DND-41 (cell line): ENCODE measurements at regions not wholly inside any gene's neighbourhood (a gene's known extent, or its start where the extent isn't known, plus 50 kb on each side); places are given as distances from the start of the nearest gene placed in this dataset.
"Not testable (repeated sequence)": the region's sequence is repeated elsewhere in the genome, so short reads cannot be mapped to it uniquely, and the experiment has no call there.

Experiments used
- ATAC-seq: fragments of 200-7000 bp; cut with Tn5 transposase; 3 replicates; pipeline ENCODE4 v1.9.1; 2021; ENCODE audit warnings: low read depth; ENCODE audit not compliant: insufficient read depth
- DNase-seq: peaks from one replicate; pipeline ENCODE4 v3.0.0-alpha.2; 2020
- H2AFZ ChIP-seq: 2 replicates; pipeline ENCODE4 v1.6.0; 2012; ENCODE audit warnings: low read depth, low read length
- H3K27ac ChIP-seq: 2 replicates; pipeline ENCODE4 v1.5.1; 2012; ENCODE audit warnings: low read length, inconsistent platforms
- H3K27me3 ChIP-seq: fragments of 200-600 bp; sonication (generic); 2 replicates; pipeline ENCODE4 v1.6.0; 2012; ENCODE audit warnings: low read length, mild to moderate bottlenecking, inconsistent platforms; ENCODE audit not compliant: insufficient read depth, poor library complexity
- H3K36me3 ChIP-seq: 2 replicates; pipeline ENCODE4 v1.5.1; 2012; ENCODE audit warnings: low read length, inconsistent platforms; ENCODE audit not compliant: insufficient read depth
- H3K4me1 ChIP-seq: 2 replicates; pipeline ENCODE4 v1.5.1; 2012; ENCODE audit warnings: mild to moderate bottlenecking, low read length; ENCODE audit not compliant: insufficient read depth
- H3K4me2 ChIP-seq: 2 replicates; pipeline ENCODE4 v1.6.0; 2012; ENCODE audit warnings: mild to moderate bottlenecking, moderate library complexity, low read length, inconsistent platforms; ENCODE audit not compliant: insufficient read depth
- H3K4me3 ChIP-seq, 2 experiments: fragments of 200-600 bp in 1 of 2; shearing (Covaris generic) in 1 of 2; 2 replicates each; pipeline ENCODE4 v1.5.1; 2012 to 2016; ENCODE audit warnings: inconsistent platforms in 2 of 2, low read length in 2 of 2, mild to moderate bottlenecking in 2 of 2, low read depth in 1 of 2, moderate library complexity in 1 of 2
- H3K79me2 ChIP-seq: 2 replicates; pipeline ENCODE4 v1.6.0; 2012; ENCODE audit warnings: low read length, inconsistent platforms; ENCODE audit not compliant: insufficient read depth
- H3K9ac ChIP-seq: 2 replicates; pipeline ENCODE4 v1.6.0; 2012; ENCODE audit warnings: low read depth, mild to moderate bottlenecking, inconsistent platforms, low read length, moderate library complexity
- H3K9me3 ChIP-seq: 2 replicates; pipeline ENCODE4 v1.5.1; 2012; ENCODE audit warnings: low read length, moderate library complexity, mild to moderate bottlenecking, inconsistent platforms; ENCODE audit not compliant: insufficient read depth, severe bottlenecking
- H4K20me1 ChIP-seq: 2 replicates; pipeline ENCODE4 v1.6.0; 2012; ENCODE audit warnings: low read length; ENCODE audit not compliant: insufficient read depth

GRCh38 chr2:87075054-87075790 lies 53.6 kb upstream of the PLGLB1 start:
- not testable (repeated sequence) for H3K36me3 ChIP-seq, H3K9me3 ChIP-seq, H3K4me1 ChIP-seq, H3K27me3 ChIP-seq, H4K20me1 ChIP-seq
- Histone ChIP-seq H3K27ac (peak overlapping the region; percentile 71), H3K79me2 (peaks cover 33% of the 10 kb centered on the region), H3K4me3 (peak overlapping the region; percentile 72 to 77), H3K9ac (peak overlapping the region; percentile 67), H3K4me2 (peak overlapping the region; percentile 71), H2AFZ (peak overlapping the region; percentile 52; the same call in 1 of the 2 replicates)
- DNase-seq (peak; percentile 64), ATAC-seq (peak; percentile 15; the same call in 2 of the 3 replicates)

- Histone ChIP-seq H3K79me2 (peaks cover 28% of the 10 kb centered on the region), H3K4me3 (peak overlapping the region; percentile 72 to 77; a peak in 3 of 4 replicates), H3K9ac (peak overlapping the region; percentile 67), H3K4me2 (peak overlapping the region; percentile 71; the same call in 1 of the 2 replicates), H3K27ac (peak overlapping the region; percentile 82), H2AFZ (peak overlapping the region; percentile 52)
- H3K4me1 ChIP-seq, H3K9me3 ChIP-seq, H3K36me3 ChIP-seq, H4K20me1 ChIP-seq, H3K27me3 ChIP-seq: not testable (repeated sequence)
- ATAC-seq (peak; percentile 17; the same call in 2 of the 3 replicates), DNase-seq (peak; percentile 66)
These were observed 54.2 kb upstream of the PLGLB1 start for GRCh38 chr2:87075791-87076252.

- H3K9me3 ChIP-seq, H3K4me1 ChIP-seq, H4K20me1 ChIP-seq, H3K36me3 ChIP-seq, H3K27me3 ChIP-seq: not testable (repeated sequence)
- peak overlapping the region; percentile 34 to 72; a peak in 3 of 4 replicates for H3K4me3 ChIP-seq
- peak overlapping the region; percentile 67 for H3K9ac ChIP-seq
- H2AFZ ChIP-seq, result peak overlapping the region; percentile 94
- peak; percentile 96 for DNase-seq
- peak; percentile 91 for ATAC-seq
- peaks cover 25% of the 10 kb centered on the region for H3K79me2 ChIP-seq
- peak overlapping the region; percentile 55 for H3K4me2 ChIP-seq
- H3K27ac ChIP-seq, result peak overlapping the region; percentile 89
These were observed 54.8 kb upstream of the PLGLB1 start for GRCh38 chr2:87076253-87077123.

- H2AFZ ChIP-seq, result not testable (repeated sequence)
These were observed 55.4 kb upstream of the PLGLB1 start for GRCh38 chr2:87077124-87077446.

GRCh38 chr2:87081727-87082126 lies 60.1 kb upstream of the PLGLB1 start:
- DNase-seq, H3K9ac ChIP-seq, H3K4me3 ChIP-seq, H3K27me3 ChIP-seq, ATAC-seq, H3K27ac ChIP-seq, H3K36me3 ChIP-seq, H3K4me2 ChIP-seq, H3K4me1 ChIP-seq, H3K79me2 ChIP-seq, H3K9me3 ChIP-seq, H2AFZ ChIP-seq, H4K20me1 ChIP-seq: not testable (repeated sequence)

More at GRCh38 chr2:87077124-87077446, 55.4 kb upstream of the PLGLB1 start:
- not testable (repeated sequence) for H3K36me3 ChIP-seq, H3K27me3 ChIP-seq, H3K9me3 ChIP-seq, DNase-seq, H3K4me1 ChIP-seq, ATAC-seq, H4K20me1 ChIP-seq
- Histone ChIP-seq H3K4me3 (peak overlapping the region; percentile 34 to 72; a peak in 3 of 4 replicates), H3K79me2 (peaks cover 25% of the 10 kb centered on the region), H3K4me2 (peak overlapping the region; percentile 55), H3K27ac (peak overlapping the region; percentile 89), H3K9ac (peak overlapping the region; percentile 67)

GRCh38 chr2:87088079-87088478 lies 66.4 kb upstream of the PLGLB1 start:
- H3K4me3 ChIP-seq, H3K4me1 ChIP-seq, H3K36me3 ChIP-seq, H3K27ac ChIP-seq, H3K9ac ChIP-seq, H3K79me2 ChIP-seq, H4K20me1 ChIP-seq, H2AFZ ChIP-seq, H3K9me3 ChIP-seq, H3K27me3 ChIP-seq, ATAC-seq, DNase-seq, H3K4me2 ChIP-seq: not testable (repeated sequence)

- not testable (repeated sequence) for DNase-seq, H3K9ac ChIP-seq, H2AFZ ChIP-seq, H3K4me2 ChIP-seq, ATAC-seq, H3K27ac ChIP-seq, H3K4me1 ChIP-seq, H3K79me2 ChIP-seq, H3K4me3 ChIP-seq, H4K20me1 ChIP-seq, H3K27me3 ChIP-seq, H3K9me3 ChIP-seq, H3K36me3 ChIP-seq
These were observed 67.8 kb upstream of the PLGLB1 start for GRCh38 chr2:87089401-87089800.

- not testable (repeated sequence) for H3K27me3 ChIP-seq, H3K9me3 ChIP-seq, DNase-seq, H3K4me1 ChIP-seq, H3K4me3 ChIP-seq, H3K36me3 ChIP-seq, H3K79me2 ChIP-seq, H3K9ac ChIP-seq, ATAC-seq, H3K4me2 ChIP-seq, H3K27ac ChIP-seq, H4K20me1 ChIP-seq, H2AFZ ChIP-seq
These were observed 71.6 kb upstream of the PLGLB1 start for GRCh38 chr2:87093252-87093651.
